Activated CD4-positive, alpha-beta T cell treated with anti-CD3 and anti-CD28 coated beads for 48 hours (primary cell): ENCODE measurements at regions not wholly inside any gene's neighbourhood (a gene's known extent, or its start where the extent isn't known, plus 50 kb on each side); places are given as distances from the start of the nearest gene placed in this dataset.

Experiments
- DNase-seq: peaks from one replicate; pipeline ENCODE4 v3.0.0-alpha.2; 2020

- DNase-seq, result no peak
These were observed 265.1 kb downstream of the ETAA1 start for GRCh38 chr2:67662222-67662621.

DNA sequence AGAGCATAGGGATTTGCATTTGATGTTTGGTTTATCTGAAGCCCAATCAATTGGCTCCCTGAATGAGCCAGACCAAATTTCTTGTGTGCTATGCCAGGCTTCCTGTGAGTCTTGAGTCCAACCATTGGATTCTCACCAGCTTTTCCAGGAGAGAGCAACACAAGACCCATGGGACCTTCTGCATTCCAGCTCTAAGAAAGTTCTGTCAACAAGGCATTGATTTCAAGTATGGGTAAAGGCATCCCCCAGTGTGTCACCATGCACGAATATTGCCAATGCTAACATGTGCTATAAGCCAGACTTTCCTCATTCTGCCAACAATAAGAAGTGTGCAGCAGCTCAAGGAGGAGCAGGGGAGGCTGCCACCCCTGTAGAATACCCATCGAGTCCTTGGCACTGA, 266.6 kb downstream of the ETAA1 start:
- DNase-seq, result no peak

GRCh38 chr2:67666386-67667053, 269.4 kb downstream of the ETAA1 start:
- no peak for DNase-seq

DNA sequence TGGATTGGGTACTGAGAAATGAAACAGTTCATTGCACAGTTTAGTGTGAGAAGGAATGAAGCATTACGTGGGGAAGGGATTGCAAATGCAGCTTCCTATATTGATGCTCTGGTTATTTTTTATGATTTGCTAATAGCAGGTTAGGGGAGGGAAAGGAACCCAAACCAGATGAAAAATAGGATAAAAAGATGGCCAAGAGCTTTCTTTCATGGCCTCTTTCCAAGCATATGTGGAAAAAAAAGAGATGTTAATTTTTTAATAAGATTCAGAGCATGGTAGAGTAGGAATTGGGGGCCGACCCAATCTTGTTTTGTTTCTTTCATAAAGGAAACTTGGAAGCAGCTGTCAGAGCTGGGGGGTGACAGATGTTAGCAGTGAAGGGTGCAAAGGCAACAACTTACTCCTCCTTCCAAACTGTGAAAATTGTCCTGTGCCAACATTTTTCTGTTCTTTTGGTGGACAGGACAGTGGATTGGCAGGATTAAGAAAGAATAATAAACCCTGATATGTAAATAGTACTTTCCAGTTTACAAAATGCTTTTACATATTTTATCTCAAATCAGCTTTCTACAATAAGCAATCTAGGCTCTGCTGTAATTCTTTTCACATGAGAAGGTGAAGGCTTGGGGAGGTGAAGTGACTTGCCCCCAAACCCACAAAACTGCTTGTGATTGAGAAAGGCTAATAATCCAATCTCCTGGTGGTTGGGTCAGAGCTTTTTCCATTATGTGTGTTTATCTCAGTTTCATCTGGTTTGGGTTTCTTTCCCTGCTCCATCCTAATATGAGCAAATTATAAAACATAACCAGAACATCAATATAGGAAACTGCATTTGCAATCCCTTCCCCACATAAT, 270.1 kb downstream of the ETAA1 start:
- no peak for DNase-seq

- no peak for DNase-seq
These were observed 271.4 kb downstream of the ETAA1 start for GRCh38 chr2:67668538-67668937.

GRCh38 chr2:67669168-67669567, 272.0 kb downstream of the ETAA1 start:
- no peak for DNase-seq

DNA sequence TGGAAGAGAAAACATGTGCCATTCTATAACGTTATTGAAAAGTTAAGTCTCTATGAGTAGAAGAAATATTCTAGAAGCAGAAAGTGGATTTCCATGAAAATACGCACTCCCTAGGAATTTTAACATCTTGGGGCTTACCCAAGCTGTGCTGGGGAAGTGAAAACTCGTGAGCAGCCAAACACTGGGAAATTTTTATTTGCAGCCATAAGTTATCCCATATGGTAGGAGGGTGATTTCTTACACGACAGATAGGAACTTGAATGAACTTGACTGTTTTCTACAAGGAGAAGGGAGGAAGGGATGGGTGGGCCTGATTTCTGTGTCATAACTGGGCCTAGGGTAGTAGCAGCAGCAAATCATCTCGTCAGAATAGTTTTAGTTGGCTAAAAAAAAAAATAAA, 272.6 kb downstream of the ETAA1 start:
- no peak for DNase-seq

- DNase-seq, result no peak
These were observed 273.6 kb downstream of the ETAA1 start for GRCh38 chr2:67670747-67671183.

DNA sequence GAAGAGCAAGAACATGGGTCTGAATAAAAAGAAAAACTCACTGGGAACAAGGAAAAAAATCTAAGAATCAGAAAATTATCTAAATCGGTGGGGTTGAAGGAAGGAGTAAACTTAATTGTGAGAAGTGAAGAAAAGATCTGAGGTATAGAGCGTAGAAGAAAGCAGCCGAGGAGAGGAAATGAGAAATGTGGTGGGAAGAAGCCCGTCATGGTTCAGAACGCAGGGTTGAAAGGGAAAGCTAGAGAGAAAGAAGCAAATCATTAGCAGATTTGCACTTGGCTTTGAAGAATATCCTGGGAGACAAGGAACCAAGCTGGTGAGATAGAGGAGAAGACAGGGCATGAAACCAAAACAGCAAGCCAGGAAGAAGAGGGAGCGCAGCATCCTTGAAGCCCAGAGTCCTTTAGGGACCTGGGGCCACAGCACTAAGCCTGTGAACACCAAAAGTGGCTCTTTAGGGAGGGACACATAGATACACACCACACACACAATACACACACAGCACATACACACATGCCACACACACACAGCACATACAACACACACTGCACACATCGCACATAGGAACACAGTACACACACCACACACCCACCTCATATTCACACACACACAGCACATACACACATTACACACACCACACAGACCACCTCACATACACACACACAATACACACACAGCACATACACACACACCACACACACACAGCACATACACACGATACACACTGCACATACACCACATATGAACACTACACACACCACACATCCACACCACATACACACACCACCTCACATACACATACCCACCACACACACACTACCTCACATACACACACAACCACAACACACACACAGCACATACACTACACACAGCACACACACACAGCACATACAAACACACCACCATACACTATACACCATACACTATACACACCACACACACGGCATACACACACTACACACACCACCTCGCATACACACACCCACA, 274.6 kb downstream of the ETAA1 start:
- no peak for DNase-seq

DNA sequence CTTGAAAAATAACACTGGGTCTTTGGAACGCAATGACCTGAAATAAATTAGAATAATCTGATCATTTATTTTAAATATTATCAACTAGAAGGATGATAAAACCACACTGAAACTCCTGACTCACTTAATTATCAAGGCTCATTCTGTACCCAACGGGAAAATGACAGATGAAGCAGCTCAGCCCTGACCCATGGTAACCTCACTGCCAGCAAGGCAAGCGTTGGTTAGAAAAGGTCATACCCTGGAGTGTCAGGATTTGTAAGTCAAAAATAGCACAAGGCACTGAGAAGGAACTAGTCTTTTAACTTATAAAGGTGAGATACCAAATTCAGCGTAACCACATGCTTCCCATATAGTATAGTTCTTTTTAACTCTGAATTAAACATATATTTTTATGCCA, 277.5 kb downstream of the ETAA1 start:
- DNase-seq, result no peak

DNA sequence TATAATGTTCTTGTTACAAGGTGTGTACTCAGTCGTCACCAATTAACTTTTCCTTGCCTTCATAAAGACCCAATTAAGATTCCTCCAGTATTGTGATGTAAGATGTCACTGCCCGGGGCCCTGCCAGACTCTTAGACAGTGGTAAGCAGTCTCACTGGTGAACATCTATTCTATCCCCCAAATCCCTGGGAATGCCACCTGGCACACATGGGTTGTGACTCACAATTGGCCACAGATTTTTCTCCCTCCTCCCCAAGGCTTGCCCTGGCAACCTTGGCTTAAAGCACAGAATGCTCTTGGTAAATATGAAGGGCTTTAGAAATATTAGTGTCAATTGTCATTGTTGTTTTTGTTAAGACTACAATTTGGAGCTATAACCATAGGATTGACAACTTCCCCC, 287.9 kb downstream of the ETAA1 start:
- no peak for DNase-seq

DNA sequence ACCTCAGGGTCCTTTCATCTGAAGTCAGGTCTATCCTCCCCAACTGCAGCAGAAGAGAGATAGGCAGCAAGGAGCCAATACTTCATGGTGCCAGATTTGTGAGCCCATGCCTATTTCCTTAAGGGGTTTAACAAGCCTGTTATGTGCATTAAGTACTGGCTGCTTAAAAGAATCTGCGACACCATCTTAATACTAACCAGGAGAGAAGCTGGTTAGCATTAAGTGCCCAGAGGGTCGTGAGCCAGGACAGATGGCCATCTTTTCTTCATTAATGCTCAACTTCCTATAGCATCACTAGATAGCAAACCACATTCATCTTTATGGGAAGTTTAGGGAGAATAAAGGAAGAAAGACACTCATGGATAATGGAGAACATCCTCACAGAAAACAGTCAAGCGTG, 289.1 kb downstream of the ETAA1 start:
- DNase-seq, result no peak

DNA sequence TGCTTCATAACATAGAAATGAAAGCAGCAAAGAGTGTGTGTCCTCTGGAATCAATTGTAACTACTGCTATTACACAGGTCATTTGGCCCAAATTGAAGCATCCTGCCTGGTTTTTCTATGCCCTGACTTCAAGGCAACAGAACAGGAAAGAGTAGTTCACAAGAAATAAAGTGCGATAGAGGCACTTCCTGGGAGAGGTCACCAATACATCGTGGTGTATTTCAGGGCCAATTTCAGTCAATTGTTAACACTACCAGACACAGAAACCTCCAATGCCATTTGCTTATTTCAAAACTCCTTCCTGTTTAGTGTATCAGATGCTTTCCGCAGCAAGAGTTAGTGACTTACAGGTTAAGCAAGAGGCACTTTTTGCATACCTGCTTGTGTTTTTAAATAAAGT, 292.1 kb downstream of the ETAA1 start:
- DNase-seq, result no peak

- DNase-seq, result no peak
These were observed 292.5 kb downstream of the ETAA1 start for GRCh38 chr2:67689651-67690050.

- DNase-seq, result no peak
These were observed 297.3 kb downstream of the ETAA1 start for GRCh38 chr2:67694445-67694844.

DNA sequence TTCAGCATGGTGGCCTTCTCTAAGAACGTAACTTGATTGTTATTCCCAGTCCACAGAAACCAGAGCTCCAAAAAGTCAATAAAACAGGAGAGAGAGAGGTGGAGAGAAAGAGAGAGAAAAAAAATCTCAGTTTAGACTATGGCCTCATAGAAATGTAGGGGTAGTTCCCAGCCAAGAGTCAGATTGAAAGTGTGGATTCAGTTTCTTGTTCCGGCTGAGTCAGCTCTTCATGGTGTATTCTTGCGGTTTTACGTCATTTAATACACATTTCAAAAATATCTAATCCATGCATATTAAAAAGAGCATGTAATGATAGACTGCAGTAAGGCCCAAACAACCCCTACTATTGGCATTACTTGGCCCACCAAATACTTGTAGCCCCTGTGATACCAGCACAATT, 303.9 kb downstream of the ETAA1 start:
- no peak for DNase-seq

GRCh38 chr2:67702284-67702683, 305.2 kb downstream of the ETAA1 start:
- DNase-seq, result no peak

DNA sequence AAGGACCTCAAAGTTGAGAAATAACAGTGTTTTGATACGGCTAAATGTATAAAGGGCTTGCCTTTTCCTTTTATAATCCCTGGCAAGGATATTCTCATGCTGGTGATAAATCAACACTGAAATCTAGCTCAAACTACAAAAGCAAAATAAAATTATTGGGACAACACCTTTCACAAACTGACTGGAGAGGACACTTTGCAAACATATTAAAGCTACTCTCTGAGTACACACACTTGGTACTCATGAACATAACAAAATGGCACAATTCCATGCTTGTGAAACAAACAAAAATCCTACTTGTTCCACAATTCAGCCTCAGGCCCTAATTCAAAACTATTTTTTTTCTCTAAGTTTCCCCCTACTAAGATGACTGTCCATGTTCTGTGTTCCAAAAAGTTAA, 305.8 kb downstream of the ETAA1 start:
- DNase-seq, result no peak

- no peak for DNase-seq
These were observed 308.9 kb downstream of the ETAA1 start for GRCh38 chr2:67706082-67706481.

DNA sequence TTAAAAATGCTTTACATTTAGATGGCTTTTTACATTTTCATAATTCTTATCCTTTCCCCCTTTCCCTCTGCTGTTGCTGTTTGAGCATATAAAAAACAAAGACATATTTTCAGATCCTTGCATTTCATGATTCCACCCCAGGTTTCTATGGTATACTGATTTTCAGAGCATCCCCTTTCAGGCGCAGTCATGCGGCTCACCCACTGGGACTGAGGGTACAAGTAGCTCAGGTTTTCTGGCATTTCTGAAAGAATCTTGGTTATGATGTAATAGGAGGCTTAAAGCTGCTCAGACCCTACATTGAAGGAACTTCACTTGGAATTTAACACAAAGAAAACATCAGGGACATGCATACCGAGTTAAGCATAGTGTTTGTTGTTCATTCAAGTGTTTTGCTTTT, 310.8 kb downstream of the ETAA1 start:
- DNase-seq, result no peak

- DNase-seq, result no peak
These were observed 312.7 kb downstream of the ETAA1 start for GRCh38 chr2:67709835-67710234.

DNA sequence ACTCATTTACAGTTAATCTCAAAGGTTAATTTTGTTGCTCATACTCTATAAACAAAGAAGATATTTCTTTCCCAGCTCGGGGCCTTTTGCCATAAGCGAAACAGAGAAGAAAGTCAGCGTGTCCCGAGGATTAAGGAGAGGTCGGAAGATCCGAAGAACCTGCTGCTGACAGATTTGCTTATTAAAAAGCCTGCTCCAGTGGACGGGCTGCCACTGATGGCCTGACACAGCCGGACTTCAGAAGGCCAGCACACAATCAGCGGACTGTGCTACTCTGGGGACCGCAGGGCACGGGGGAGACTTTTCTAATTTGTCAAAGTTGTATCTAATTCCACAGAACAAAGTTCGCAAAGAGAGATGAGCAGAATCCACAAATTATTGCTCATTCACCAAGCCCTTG, 315.4 kb downstream of the ETAA1 start:
- DNase-seq, result no peak

DNA sequence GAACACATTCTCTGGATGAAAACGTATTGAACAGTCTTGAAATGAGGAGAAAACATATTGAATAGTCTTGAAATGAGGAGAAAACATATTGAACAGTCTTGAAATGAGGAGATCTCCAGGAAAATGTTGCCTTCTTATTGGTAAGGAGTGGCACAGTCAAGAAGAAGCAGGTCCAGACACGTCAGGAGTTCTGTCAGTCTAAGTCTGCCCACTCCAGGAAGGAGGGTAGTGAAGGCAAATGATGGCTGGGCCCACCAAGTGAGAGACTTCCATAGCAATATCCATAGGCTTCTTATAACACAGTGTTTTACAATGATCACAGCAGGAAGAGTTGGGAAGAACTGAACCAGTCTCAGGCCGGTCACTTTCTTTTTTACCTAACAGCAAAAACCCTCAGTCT, 316.2 kb downstream of the ETAA1 start:
- DNase-seq, result no peak
